GM18502 (cell line): ENCODE measurements at regions not wholly inside any gene's neighbourhood (a gene's known extent, or its start where the extent isn't known, plus 50 kb on each side); places are given as distances from the start of the nearest gene placed in this dataset.

ENCODE experiments used
- ATAC-seq: cut with Tn5 transposase; IDR thresholded peaks from one replicate; pipeline ENCODE4 v1.9.1; 2021; ENCODE audit warnings: mild to moderate bottlenecking; ENCODE audit not compliant: unreplicated experiment, poor library complexity

GRCh38 chr2:21381421-21381820, 257.7 kb downstream of the TDRD15 start:
- no peak for ATAC-seq

- ATAC-seq: no peak
Observed at GRCh38 chr2:21382701-21383520, 259.1 kb downstream of the TDRD15 start.

- ATAC-seq: no peak
Observed at GRCh38 chr2:21386666-21387065, 262.9 kb downstream of the TDRD15 start.

GRCh38 chr2:21392649-21393048, 268.9 kb downstream of the TDRD15 start:
- no peak for ATAC-seq

- ATAC-seq: no peak
Observed at GRCh38 chr2:21393173-21393572, 269.4 kb downstream of the TDRD15 start.

- ATAC-seq: peak; percentile 56
Observed at GRCh38 chr2:21395366-21395765, 271.6 kb downstream of the TDRD15 start.

- no peak for ATAC-seq
Observed at GRCh38 chr2:21396252-21396651, 272.5 kb downstream of the TDRD15 start.

GRCh38 chr2:21401022-21401698, 277.4 kb downstream of the TDRD15 start:
- no peak for ATAC-seq

GRCh38 chr2:21404137-21404536, 280.4 kb downstream of the TDRD15 start:
- ATAC-seq: no peak

- no peak for ATAC-seq
Observed at GRCh38 chr2:21404827-21405625, 281.3 kb downstream of the TDRD15 start.

GRCh38 chr2:21406386-21406785, 282.6 kb downstream of the TDRD15 start:
- ATAC-seq: no peak

GRCh38 chr2:21406911-21407310, 283.1 kb downstream of the TDRD15 start:
- ATAC-seq: no peak

- no peak for ATAC-seq
Observed at GRCh38 chr2:21407851-21408250, 284.1 kb downstream of the TDRD15 start.

GRCh38 chr2:21411741-21412140, 288.0 kb downstream of the TDRD15 start:
- ATAC-seq: no peak

GRCh38 chr2:21412944-21413443, 289.2 kb downstream of the TDRD15 start:
- ATAC-seq: no peak

- no peak for ATAC-seq
Observed at GRCh38 chr2:21415234-21415633, 291.5 kb downstream of the TDRD15 start.

- no peak for ATAC-seq
Observed at GRCh38 chr2:21416226-21416625, 292.5 kb downstream of the TDRD15 start.

GRCh38 chr2:21418456-21418855, 294.7 kb downstream of the TDRD15 start:
- ATAC-seq: no peak

- no peak for ATAC-seq
Observed at GRCh38 chr2:21420553-21421335, 297.0 kb downstream of the TDRD15 start.

GRCh38 chr2:21422050-21422449, 298.3 kb downstream of the TDRD15 start:
- ATAC-seq: peak; percentile 73
